ENCODE measurements at regions not wholly inside any gene's neighbourhood (a gene's known extent, or its start where the extent isn't known, plus 50 kb on each side); places are given as distances from the start of the nearest gene placed in this dataset.

GRCh38 chr14:25622763-25623162, 572.8 kb upstream of the STXBP6 start:
- Histone ChIP-seq H3K27ac (ENCODE audit: low read depth, low read length) (no peak overlapping the region), H3K27me3 (ENCODE audit: control insufficient read depth in 2 of 2, insufficient read depth in 2 of 2, low read length in 2 of 2) (no peaks in the 10 kb centered on the region), H3K36me3 (ENCODE audit: control insufficient read depth in 2 of 3, insufficient read depth in 3 of 3, low read length in 3 of 3) (no peaks in the 10 kb centered on the region), H3K9me3 (ENCODE audit: control insufficient read depth in 2 of 3, low read length in 3 of 3) (peaks cover 0 to 3% (median 0%) of the 10 kb centered on the region in 3 experiments), H3K4me1 (ENCODE audit: control insufficient read depth in 2 of 2, insufficient read depth in 2 of 2, low read length in 2 of 2) (no peaks in the 10 kb centered on the region), H3K4me3 (ENCODE audit: low read length) (no peak overlapping the region)
- ChIA-PET POLR2A (no interaction called here), CTCF (no interaction called here)
- Mint-ChIP-seq H3K27ac (no peak overlapping the region), H3K36me3 (peaks cover 0 to 4% (median 0%) of the 10 kb centered on the region in 5 donors), H3K9me3 (peaks cover 4 to 46% (median 13%) of the 10 kb centered on the region in 11 donors), H3K4me3 (no peak overlapping the region), H3K27me3 (no peaks in the 10 kb centered on the region), H3K4me1 (no peaks in the 10 kb centered on the region)
- no peak for DNase-seq
- intact Hi-C loops (cut with micrococcal nuclease), result no loop called here
- ATAC-seq, result no peak

DNA sequence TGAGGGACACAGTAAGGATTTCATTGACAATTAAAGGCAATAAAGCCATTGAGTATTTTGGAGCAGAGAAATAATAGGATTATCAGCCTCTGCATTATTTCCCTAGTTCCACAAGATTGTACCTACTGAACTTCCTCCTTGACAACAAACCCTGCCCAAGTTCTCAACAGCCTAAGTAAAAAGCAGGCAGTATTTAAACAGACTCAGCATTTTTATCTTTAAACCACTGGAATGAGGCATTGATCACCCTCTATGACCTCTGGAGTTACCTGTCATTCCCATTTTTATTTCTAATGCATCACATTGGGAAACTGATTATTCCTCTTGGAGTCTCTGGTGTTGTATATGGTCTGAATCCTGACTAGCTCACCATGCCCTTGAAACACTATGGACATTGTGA, 570.6 kb upstream of the STXBP6 start:
- no peak overlapping the region for H3K27ac Mint-ChIP-seq
- POLR2A ChIA-PET, result no interaction called here
- H3K4me1 Mint-ChIP-seq, result no peaks in the 10 kb centered on the region
- CTCF ChIA-PET, result no interaction called here
- no peaks in the 10 kb centered on the region for H3K27me3 Mint-ChIP-seq
- H3K27ac ChIP-seq (ENCODE audit: low read depth, low read length), result no peak overlapping the region
- H3K36me3 ChIP-seq (ENCODE audit: control insufficient read depth in 2 of 3, insufficient read depth in 3 of 3, low read length in 3 of 3), result no peaks in the 10 kb centered on the region
- peaks cover 0 to 4% (median 0%) of the 10 kb centered on the region in 5 donors for H3K36me3 Mint-ChIP-seq
- H3K4me1 ChIP-seq (ENCODE audit: control insufficient read depth in 2 of 2, insufficient read depth in 2 of 2, low read length in 2 of 2), result no peaks in the 10 kb centered on the region
- no peaks in the 10 kb centered on the region for H3K27me3 ChIP-seq (ENCODE audit: control insufficient read depth in 2 of 2, insufficient read depth in 2 of 2, low read length in 2 of 2)
- peaks cover 0 to 9% (median 0%) of the 10 kb centered on the region in 3 experiments for H3K9me3 ChIP-seq (ENCODE audit: control insufficient read depth in 2 of 3, low read length in 3 of 3)
- ATAC-seq (no peak), DNase-seq (no peak)
- no peak overlapping the region for H3K4me3 Mint-ChIP-seq
- intact Hi-C loops (cut with micrococcal nuclease), result no loop called here
- peaks cover 4 to 44% (median 19%) of the 10 kb centered on the region in 11 donors for H3K9me3 Mint-ChIP-seq
- no peak overlapping the region for H3K4me3 ChIP-seq (ENCODE audit: low read length)

GRCh38 chr14:25615174-25615573, 565.2 kb upstream of the STXBP6 start:
- intact Hi-C loops (cut with micrococcal nuclease), result no loop called here
- Mint-ChIP-seq H3K27me3 (no peaks in the 10 kb centered on the region), H3K4me3 (no peak overlapping the region), H3K27ac (no peak overlapping the region), H3K36me3 (peaks cover 0 to 4% (median 0%) of the 10 kb centered on the region in 5 donors), H3K4me1 (no peaks in the 10 kb centered on the region), H3K9me3 (peaks cover 9 to 42% (median 19%) of the 10 kb centered on the region in 11 donors)
- CTCF ChIA-PET, result no interaction called here
- DNase-seq (no peak), ATAC-seq (no peak)
- POLR2A ChIA-PET, result no interaction called here
- no peaks in the 10 kb centered on the region for H3K4me1 ChIP-seq (ENCODE audit: control insufficient read depth in 2 of 2, insufficient read depth in 2 of 2, low read length in 2 of 2)
- no peaks in the 10 kb centered on the region for H3K36me3 ChIP-seq (ENCODE audit: control insufficient read depth in 2 of 3, insufficient read depth in 3 of 3, low read length in 3 of 3)
- H3K27ac ChIP-seq (ENCODE audit: low read depth, low read length), result no peak overlapping the region
- no peak overlapping the region for H3K4me3 ChIP-seq (ENCODE audit: low read length)
- H3K27me3 ChIP-seq (ENCODE audit: control insufficient read depth in 2 of 2, insufficient read depth in 2 of 2, low read length in 2 of 2), result no peaks in the 10 kb centered on the region
- peaks cover 0 to 9% (median 0%) of the 10 kb centered on the region in 3 experiments for H3K9me3 ChIP-seq (ENCODE audit: control insufficient read depth in 2 of 3, low read length in 3 of 3)

DNA sequence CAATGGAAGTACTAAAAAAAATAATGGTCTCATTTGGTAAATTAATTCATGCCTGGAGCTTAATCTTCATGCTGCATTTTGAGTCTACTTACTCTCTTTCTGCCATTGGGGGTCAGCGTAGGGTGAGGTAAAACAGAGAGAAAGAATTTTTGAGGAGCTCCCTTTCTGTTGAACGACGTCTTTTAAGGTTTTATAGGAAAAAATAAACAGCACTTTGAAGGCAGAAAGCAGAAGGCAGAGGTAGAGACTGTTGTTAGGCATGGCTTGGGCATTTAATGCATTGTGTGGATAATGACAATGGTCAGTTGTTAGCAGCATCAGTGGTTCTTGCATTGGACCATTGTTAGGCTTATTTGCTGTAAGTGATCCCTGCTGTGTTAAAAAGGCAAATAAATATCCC, 557.2 kb upstream of the STXBP6 start:
- ChIA-PET CTCF (no interaction called here), POLR2A (no interaction called here)
- ATAC-seq, result no peak
- H3K27ac Mint-ChIP-seq, result no peak overlapping the region
- no peaks in the 10 kb centered on the region for H3K36me3 ChIP-seq (ENCODE audit: control insufficient read depth in 2 of 3, insufficient read depth in 3 of 3, low read length in 3 of 3)
- H3K4me1 ChIP-seq (ENCODE audit: control insufficient read depth in 2 of 2, insufficient read depth in 2 of 2, low read length in 2 of 2), result no peaks in the 10 kb centered on the region
- peaks cover 3 to 37% (median 14%) of the 10 kb centered on the region in 11 donors for H3K9me3 Mint-ChIP-seq
- H3K27me3 Mint-ChIP-seq, result no peaks in the 10 kb centered on the region
- no peaks in the 10 kb centered on the region for H3K9me3 ChIP-seq (ENCODE audit: control insufficient read depth in 2 of 3, low read length in 3 of 3)
- H3K4me3 Mint-ChIP-seq, result no peak overlapping the region
- no peaks in the 10 kb centered on the region for H3K27me3 ChIP-seq (ENCODE audit: control insufficient read depth in 2 of 2, insufficient read depth in 2 of 2, low read length in 2 of 2)
- H3K4me1 Mint-ChIP-seq, result no peaks in the 10 kb centered on the region
- H3K4me3 ChIP-seq (ENCODE audit: low read length), result no peak overlapping the region
- peaks cover 0 to 7% (median 0%) of the 10 kb centered on the region in 5 donors for H3K36me3 Mint-ChIP-seq
- H3K27ac ChIP-seq (ENCODE audit: low read depth, low read length), result no peak overlapping the region
- intact Hi-C loops (cut with micrococcal nuclease), result no loop called here
- DNase-seq, result no peak

GRCh38 chr14:25602106-25602505, 552.2 kb upstream of the STXBP6 start:
- CTCF ChIA-PET, result no interaction called here
- Histone ChIP-seq H3K4me1 (ENCODE audit: control insufficient read depth in 2 of 2, insufficient read depth in 2 of 2, low read length in 2 of 2) (no peaks in the 10 kb centered on the region), H3K9me3 (ENCODE audit: control insufficient read depth in 2 of 3, low read length in 3 of 3) (no peaks in the 10 kb centered on the region), H3K4me3 (ENCODE audit: low read length) (no peak overlapping the region), H3K27ac (ENCODE audit: low read depth, low read length) (no peak overlapping the region), H3K36me3 (ENCODE audit: control insufficient read depth in 2 of 3, insufficient read depth in 3 of 3, low read length in 3 of 3) (no peaks in the 10 kb centered on the region), H3K27me3 (ENCODE audit: control insufficient read depth in 2 of 2, insufficient read depth in 2 of 2, low read length in 2 of 2) (no peaks in the 10 kb centered on the region)
- Mint-ChIP-seq H3K27ac (no peak overlapping the region), H3K27me3 (no peaks in the 10 kb centered on the region), H3K9me3 (peaks cover 3 to 40% (median 22%) of the 10 kb centered on the region in 11 donors), H3K4me1 (no peaks in the 10 kb centered on the region), H3K4me3 (no peak overlapping the region), H3K36me3 (peaks cover 0 to 7% (median 0%) of the 10 kb centered on the region in 5 donors)
- POLR2A ChIA-PET, result no interaction called here
- no peak for DNase-seq
- intact Hi-C loops (cut with micrococcal nuclease), result no loop called here
- ATAC-seq, result no peak

DNA sequence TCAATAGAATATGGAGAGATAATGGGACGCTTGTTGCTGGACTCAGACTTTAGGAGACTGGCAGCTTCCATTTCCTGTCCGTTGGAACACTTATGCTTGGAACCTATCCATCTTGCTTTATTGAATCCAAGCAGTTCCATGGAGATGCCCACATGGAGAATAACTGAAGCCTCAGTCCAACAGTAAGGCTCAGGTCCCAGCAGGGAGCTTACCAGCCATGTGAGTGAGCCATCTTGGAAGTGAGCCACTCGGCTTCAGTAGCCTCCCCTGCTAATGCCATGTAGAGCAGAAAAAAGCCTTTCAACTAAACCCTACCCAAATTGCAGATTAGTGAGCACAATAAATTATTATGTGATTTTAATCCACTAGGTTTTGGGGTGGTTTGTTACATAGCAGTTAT, 538.8 kb upstream of the STXBP6 start:
- no peaks in the 10 kb centered on the region for H3K27me3 ChIP-seq (ENCODE audit: control insufficient read depth in 2 of 2, insufficient read depth in 2 of 2, low read length in 2 of 2)
- no peaks in the 10 kb centered on the region for H3K4me1 ChIP-seq (ENCODE audit: control insufficient read depth in 2 of 2, insufficient read depth in 2 of 2, low read length in 2 of 2)
- H3K9me3 ChIP-seq (ENCODE audit: control insufficient read depth in 2 of 3, low read length in 3 of 3), result no peaks in the 10 kb centered on the region
- no peak for ATAC-seq
- no peak overlapping the region for H3K4me3 ChIP-seq (ENCODE audit: low read length)
- H3K4me3 Mint-ChIP-seq, result no peak overlapping the region
- no peaks in the 10 kb centered on the region for H3K4me1 Mint-ChIP-seq
- H3K9me3 Mint-ChIP-seq, result peaks cover 5 to 34% (median 12%) of the 10 kb centered on the region in 11 donors
- ChIA-PET CTCF (no interaction called here), POLR2A (no interaction called here)
- no peak for DNase-seq
- H3K27ac ChIP-seq (ENCODE audit: low read depth, low read length), result no peak overlapping the region
- intact Hi-C loops (cut with micrococcal nuclease), result no loop called here
- H3K36me3 ChIP-seq (ENCODE audit: control insufficient read depth in 2 of 3, insufficient read depth in 3 of 3, low read length in 3 of 3), result no peaks in the 10 kb centered on the region
- no peaks in the 10 kb centered on the region for H3K27me3 Mint-ChIP-seq
- H3K36me3 Mint-ChIP-seq, result peaks cover 0 to 6% (median 0%) of the 10 kb centered on the region in 5 donors
- no peak overlapping the region for H3K27ac Mint-ChIP-seq

DNA sequence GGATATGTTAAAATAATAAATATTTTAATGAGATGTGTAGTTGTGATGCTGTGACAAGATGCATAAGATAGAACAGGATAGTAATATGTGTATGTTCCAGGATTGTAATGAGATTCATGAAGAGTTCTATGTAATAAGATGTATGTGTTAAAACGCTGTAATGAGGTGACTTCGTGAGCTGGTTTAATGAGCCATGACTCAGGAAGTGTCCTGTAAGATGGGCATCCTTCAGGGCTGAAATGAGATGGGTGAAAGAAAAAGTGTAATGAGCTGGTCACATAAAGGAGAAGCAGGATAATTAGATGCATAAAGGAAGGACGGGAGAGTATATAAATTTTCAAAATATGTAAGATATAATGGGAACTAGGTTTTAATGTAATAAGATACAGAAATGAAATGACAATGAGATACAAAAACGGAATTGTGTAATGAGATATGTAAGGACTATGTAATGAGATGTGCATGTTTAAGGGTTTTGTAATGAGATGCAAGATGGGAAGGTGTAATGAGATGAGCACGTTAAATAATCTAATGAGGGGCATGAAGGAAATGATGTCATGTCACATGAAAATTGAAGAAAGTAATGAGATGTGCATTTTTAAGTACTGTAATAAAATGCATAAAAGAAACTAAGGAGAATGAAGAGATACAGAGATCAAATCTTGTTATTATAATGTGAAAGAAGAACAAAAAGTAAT, 524.8 kb upstream of the STXBP6 start:
- Histone ChIP-seq H3K27me3 (ENCODE audit: control insufficient read depth in 2 of 2, insufficient read depth in 2 of 2, low read length in 2 of 2) (no peaks in the 10 kb centered on the region), H3K4me3 (ENCODE audit: low read length) (no peak overlapping the region), H3K36me3 (ENCODE audit: control insufficient read depth in 2 of 3, insufficient read depth in 3 of 3, low read length in 3 of 3) (no peaks in the 10 kb centered on the region), H3K27ac (ENCODE audit: low read depth, low read length) (no peak overlapping the region), H3K9me3 (ENCODE audit: control insufficient read depth in 2 of 3, low read length in 3 of 3) (no peaks in the 10 kb centered on the region), H3K4me1 (ENCODE audit: control insufficient read depth in 2 of 2, insufficient read depth in 2 of 2, low read length in 2 of 2) (no peaks in the 10 kb centered on the region)
- intact Hi-C loops (cut with micrococcal nuclease), result no loop called here
- DNase-seq (no peak), ATAC-seq (no peak)
- peaks cover 0 to 14% (median 3%) of the 10 kb centered on the region in 11 donors for H3K9me3 Mint-ChIP-seq
- H3K4me3 Mint-ChIP-seq, result no peak overlapping the region
- peaks cover 0 to 5% (median 0%) of the 10 kb centered on the region in 5 donors for H3K36me3 Mint-ChIP-seq
- POLR2A ChIA-PET, result no interaction called here
- CTCF ChIA-PET, result interaction anchor here (0.6 kb wide), 1 partner anchor 39 kb away, joined by 3 read pairs; no protein-coding TSS in a partner anchor
- H3K27ac Mint-ChIP-seq, result no peak overlapping the region
- no peaks in the 10 kb centered on the region for H3K27me3 Mint-ChIP-seq
- no peaks in the 10 kb centered on the region for H3K4me1 Mint-ChIP-seq

Measured in naive thymus-derived CD4-positive, alpha-beta T cell (primary cell).